ENCODE measurements at regions not wholly inside any gene's neighbourhood (a gene's known extent, or its start where the extent isn't known, plus 50 kb on each side); places are given as distances from the start of the nearest gene placed in this dataset.

DNA sequence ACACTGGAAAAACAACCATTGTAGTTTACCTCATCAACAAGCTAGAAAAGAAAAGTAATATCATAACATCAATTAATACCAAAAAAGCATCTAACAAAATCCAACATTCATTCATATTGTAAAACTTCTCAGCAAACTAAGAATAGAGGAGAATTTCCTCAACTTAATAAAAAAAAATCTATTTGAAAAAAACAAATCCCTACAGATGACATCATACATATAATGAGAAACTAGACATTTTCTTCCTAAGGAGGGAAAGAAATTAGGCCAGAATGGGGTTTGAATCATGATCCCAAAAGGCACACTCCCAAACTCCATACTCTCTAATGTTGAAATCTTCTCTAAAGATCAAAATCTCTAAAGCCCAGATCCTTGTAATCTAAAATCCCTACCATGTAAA, 460.0 kb downstream of the IRS1 start:
- TF ChIP-seq, protein P1, sequence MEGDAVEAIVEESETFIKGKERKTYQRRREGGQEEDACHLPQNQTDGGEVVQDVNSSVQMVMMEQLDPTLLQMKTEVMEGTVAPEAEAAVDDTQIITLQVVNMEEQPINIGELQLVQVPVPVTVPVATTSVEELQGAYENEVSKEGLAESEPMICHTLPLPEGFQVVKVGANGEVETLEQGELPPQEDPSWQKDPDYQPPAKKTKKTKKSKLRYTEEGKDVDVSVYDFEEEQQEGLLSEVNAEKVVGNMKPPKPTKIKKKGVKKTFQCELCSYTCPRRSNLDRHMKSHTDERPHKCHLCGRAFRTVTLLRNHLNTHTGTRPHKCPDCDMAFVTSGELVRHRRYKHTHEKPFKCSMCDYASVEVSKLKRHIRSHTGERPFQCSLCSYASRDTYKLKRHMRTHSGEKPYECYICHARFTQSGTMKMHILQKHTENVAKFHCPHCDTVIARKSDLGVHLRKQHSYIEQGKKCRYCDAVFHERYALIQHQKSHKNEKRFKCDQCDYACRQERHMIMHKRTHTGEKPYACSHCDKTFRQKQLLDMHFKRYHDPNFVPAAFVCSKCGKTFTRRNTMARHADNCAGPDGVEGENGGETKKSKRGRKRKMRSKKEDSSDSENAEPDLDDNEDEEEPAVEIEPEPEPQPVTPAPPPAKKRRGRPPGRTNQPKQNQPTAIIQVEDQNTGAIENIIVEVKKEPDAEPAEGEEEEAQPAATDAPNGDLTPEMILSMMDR (IDR thresholded peaks at IDR 0.05; ENCODE audit: low read length) = no peak
- no peak for TF ChIP-seq EZH2 (IDR thresholded peaks at IDR 0.05; ENCODE audit: borderline replicate concordance, low read length)

All from OCI-LY1 (cell line).